MCF 10A (cell line): ENCODE measurements at regions not wholly inside any gene's neighbourhood (a gene's known extent, or its start where the extent isn't known, plus 50 kb on each side); places are given as distances from the start of the nearest gene placed in this dataset.

Experiments used
- BruUV-seq: library from RNA; stranded (reverse); fragments of 400-500 nt; replicated peaks from 2 replicates; lab custom pipeline; 2021; lab: Mats Ljungman, UMichigan
- CTCF ChIA-PET: fragments of 300-600 bp; sonication (Branson Sonifier 250); formaldehyde crosslinking; extraction: SDS; loops from one replicate; lab custom pipeline; 2021; ENCODE audit warnings: antibody characterized with exemption, inconsistent platforms; lab: Yijun Ruan, JAX
- POLR2A ChIA-PET: fragments of 300-600, 350-650 bp; sonication (Branson Sonifier 250); formaldehyde crosslinking; extraction: SDS; loops from one replicate; lab custom pipeline; 2020; ENCODE audit warnings: antibody characterized with exemption, inconsistent platforms; lab: Yijun Ruan, JAX
- DNase-seq: peaks from one replicate; pipeline ENCODE4 v3.0.0-alpha.2; 2018; ENCODE audit not compliant: unreplicated experiment
- H3K27ac Mint-ChIP-seq: one replicate; pipeline ENCODE4 v1.8.0; 2022; ENCODE audit warnings: mild to moderate bottlenecking, low read depth, mixed read lengths; ENCODE audit not compliant: unreplicated experiment
- H3K27me3 Mint-ChIP-seq: one replicate; pipeline ENCODE4 v1.8.0; 2022; ENCODE audit warnings: mixed read lengths; ENCODE audit not compliant: insufficient read depth, unreplicated experiment
- H3K36me3 Mint-ChIP-seq: one replicate; pipeline ENCODE4 v1.8.0; 2022; ENCODE audit warnings: mild to moderate bottlenecking, moderate library complexity, mixed read lengths; ENCODE audit not compliant: insufficient read depth, unreplicated experiment
- H3K4me1 Mint-ChIP-seq: one replicate; pipeline ENCODE4 v1.8.0; 2022; ENCODE audit warnings: mixed read lengths; ENCODE audit not compliant: insufficient read depth, unreplicated experiment
- H3K4me3 Mint-ChIP-seq: one replicate; pipeline ENCODE4 v1.8.0; 2022; ENCODE audit warnings: mild to moderate bottlenecking, moderate library complexity, mixed read lengths; ENCODE audit not compliant: unreplicated experiment
- H3K9me3 Mint-ChIP-seq: one replicate; pipeline ENCODE4 v1.8.0; 2022; ENCODE audit warnings: mixed read lengths; ENCODE audit not compliant: unreplicated experiment
- intact Hi-C: fragments of 100-400 bp; cut with micrococcal nuclease; formaldehyde crosslinking; loops from 2 replicates; pipeline ENCODE4 v1.14.1; 2022
- TF ChIP-seq, protein P1 (sequence below): fragments of 200-600 bp; IDR thresholded peaks from one replicate; pipeline ENCODE4 v1.8.0; 2022; ENCODE audit warnings: antibody characterized with exemption, mild to moderate bottlenecking; ENCODE audit not compliant: unreplicated experiment

- no peak for DNase-seq
- CTCF ChIA-PET: interaction anchor here (0.6 to 0.7 kb wide), 2 partner anchors 141 to 356 kb away, joined by 3 read pairs; no protein-coding TSS in a partner anchor
These were observed 128.3 kb upstream of the KLF3 start for GRCh38 chr4:38535717-38536116.

GRCh38 chr4:38536716-38537115 lies 127.3 kb upstream of the KLF3 start:
- DNase-seq: no peak
- Mint-ChIP-seq H3K4me1 (no peaks in the 10 kb centered on the region), H3K4me3 (no peak overlapping the region), H3K9me3 (no peaks in the 10 kb centered on the region), H3K27me3 (no peaks in the 10 kb centered on the region), H3K36me3 (no peaks in the 10 kb centered on the region), H3K27ac (no peak overlapping the region)
- TF ChIP-seq, protein P1, sequence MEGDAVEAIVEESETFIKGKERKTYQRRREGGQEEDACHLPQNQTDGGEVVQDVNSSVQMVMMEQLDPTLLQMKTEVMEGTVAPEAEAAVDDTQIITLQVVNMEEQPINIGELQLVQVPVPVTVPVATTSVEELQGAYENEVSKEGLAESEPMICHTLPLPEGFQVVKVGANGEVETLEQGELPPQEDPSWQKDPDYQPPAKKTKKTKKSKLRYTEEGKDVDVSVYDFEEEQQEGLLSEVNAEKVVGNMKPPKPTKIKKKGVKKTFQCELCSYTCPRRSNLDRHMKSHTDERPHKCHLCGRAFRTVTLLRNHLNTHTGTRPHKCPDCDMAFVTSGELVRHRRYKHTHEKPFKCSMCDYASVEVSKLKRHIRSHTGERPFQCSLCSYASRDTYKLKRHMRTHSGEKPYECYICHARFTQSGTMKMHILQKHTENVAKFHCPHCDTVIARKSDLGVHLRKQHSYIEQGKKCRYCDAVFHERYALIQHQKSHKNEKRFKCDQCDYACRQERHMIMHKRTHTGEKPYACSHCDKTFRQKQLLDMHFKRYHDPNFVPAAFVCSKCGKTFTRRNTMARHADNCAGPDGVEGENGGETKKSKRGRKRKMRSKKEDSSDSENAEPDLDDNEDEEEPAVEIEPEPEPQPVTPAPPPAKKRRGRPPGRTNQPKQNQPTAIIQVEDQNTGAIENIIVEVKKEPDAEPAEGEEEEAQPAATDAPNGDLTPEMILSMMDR: no peak
- no TSS peak for BruUV-seq
- intact Hi-C loops: no loop called here
- POLR2A ChIA-PET: no interaction called here
- CTCF ChIA-PET: interaction anchor here (0.6 kb wide), 1 partner anchor 358 kb away, joined by 3 read pairs; no protein-coding TSS in a partner anchor

More at GRCh38 chr4:38535717-38536116, 128.3 kb upstream of the KLF3 start:
- POLR2A ChIA-PET: no interaction called here
- intact Hi-C loops: no loop called here
- Mint-ChIP-seq H3K27ac (no peak overlapping the region), H3K27me3 (no peaks in the 10 kb centered on the region), H3K9me3 (no peaks in the 10 kb centered on the region), H3K4me3 (no peak overlapping the region), H3K36me3 (no peaks in the 10 kb centered on the region), H3K4me1 (no peaks in the 10 kb centered on the region)
- no TSS peak for BruUV-seq
- TF ChIP-seq, protein P1: no peak

GRCh38 chr4:38537666-38538065 lies 126.3 kb upstream of the KLF3 start:
- DNase-seq: no peak
- Mint-ChIP-seq H3K4me3 (no peak overlapping the region), H3K4me1 (no peaks in the 10 kb centered on the region), H3K36me3 (no peaks in the 10 kb centered on the region), H3K9me3 (no peaks in the 10 kb centered on the region), H3K27ac (no peak overlapping the region), H3K27me3 (no peaks in the 10 kb centered on the region)
- POLR2A ChIA-PET: interaction anchor here (0.7 to 1.2 kb wide), 2 partner anchors 66 to 77 kb away, joined by 3 to 5 read pairs; no protein-coding TSS in a partner anchor
- intact Hi-C loops: no loop called here
- TF ChIP-seq, protein P1: no peak
- no TSS peak for BruUV-seq
- CTCF ChIA-PET: no interaction called here

DNA sequence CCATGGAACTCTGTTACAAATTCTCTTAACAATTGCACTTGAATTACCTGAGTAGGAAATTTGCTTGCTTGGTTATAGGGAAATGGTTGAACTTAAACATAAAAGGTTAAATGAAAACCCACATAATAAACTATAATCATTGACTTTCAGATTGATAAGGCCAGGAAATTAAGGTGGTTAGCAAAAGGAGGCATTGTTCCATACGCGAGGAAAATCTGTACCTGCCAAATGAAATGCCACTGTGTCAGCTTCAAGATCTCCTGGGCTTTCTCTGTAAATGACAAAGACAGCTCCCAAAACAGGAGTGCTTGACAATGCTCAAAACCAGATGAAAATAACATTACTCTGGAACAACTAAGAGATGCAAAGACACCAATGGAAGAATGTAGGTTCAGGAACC lies 125.5 kb upstream of the KLF3 start:
- ChIA-PET POLR2A (interaction anchor here (0.6 to 1.2 kb wide), 2 partner anchors 28 to 65 kb away, joined by 4 to 5 read pairs; no protein-coding TSS in a partner anchor), CTCF (no interaction called here)
- Mint-ChIP-seq H3K4me1 (no peaks in the 10 kb centered on the region), H3K9me3 (no peaks in the 10 kb centered on the region), H3K4me3 (no peak overlapping the region), H3K36me3 (no peaks in the 10 kb centered on the region), H3K27ac (no peak overlapping the region), H3K27me3 (no peaks in the 10 kb centered on the region)
- no TSS peak for BruUV-seq
- intact Hi-C loops: no loop called here
- TF ChIP-seq, protein P1: no peak
- no peak for DNase-seq
